ENCODE measurements at regions not wholly inside any gene's neighbourhood (a gene's known extent, or its start where the extent isn't known, plus 50 kb on each side); places are given as distances from the start of the nearest gene placed in this dataset.
"Not testable (repeated sequence)": the region's sequence is repeated elsewhere in the genome, so short reads cannot be mapped to it uniquely, and the experiment has no call there.

DNA sequence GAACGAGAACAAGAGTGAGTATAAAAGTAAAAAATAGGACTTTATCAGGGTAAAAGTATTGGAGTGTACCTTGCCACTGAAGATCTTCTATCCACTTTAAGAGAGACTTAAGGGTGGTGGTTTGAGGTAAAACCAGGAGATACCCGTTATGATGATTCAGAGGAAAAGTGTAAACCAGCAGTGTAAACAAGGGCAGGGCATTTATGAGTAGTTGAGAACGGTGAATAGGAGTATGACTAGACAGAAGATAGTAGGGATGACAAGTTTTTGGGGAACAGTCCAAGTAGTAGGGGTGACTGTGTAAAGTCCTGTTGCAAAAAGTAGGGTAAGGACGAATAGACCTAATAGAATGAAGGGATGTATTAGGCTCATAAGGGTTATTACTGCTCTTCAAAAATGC, 131.5 kb upstream of the VANGL1 start:
- H3K4me1 ChIP-seq (ENCODE audit: control insufficient read depth in 1 of 2, extremely low read depth in 1 of 2, insufficient read depth in 2 of 2, low read length in 2 of 2); DNase-seq; H3K4me1 Mint-ChIP-seq; H3K9me3 Mint-ChIP-seq; CTCF ChIA-PET; H3K36me3 Mint-ChIP-seq; H3K36me3 ChIP-seq (ENCODE audit: control insufficient read depth in 2 of 2, extremely low read depth in 1 of 2, insufficient read depth in 1 of 2, low read length in 1 of 2); H3K27ac ChIP-seq (ENCODE audit: low read length); H3K9me3 ChIP-seq; ATAC-seq (replicated peaks in 1 of 4); H3K4me3 Mint-ChIP-seq; POLR2A ChIA-PET; H3K27me3 ChIP-seq (replicated peaks in 1 of 2; ENCODE audit: control insufficient read depth in 2 of 2, extremely low read depth in 1 of 2, insufficient read depth in 2 of 2, low read length in 1 of 2); H3K27ac Mint-ChIP-seq; H3K4me3 ChIP-seq (ENCODE audit: control insufficient read depth in 1 of 2, extremely low read depth in 1 of 2, low read length in 1 of 2): not testable (repeated sequence)
- H3K27me3 Mint-ChIP-seq = peaks cover 10% of the 10 kb centered on the region in 2 donors
- 59% methylated on average over 4 of the region's 4 CpGs for WGBS (ENCODE audit: insufficient coverage)

GRCh38 chr1:115507901-115508300, 133.9 kb upstream of the VANGL1 start:
- Mint-ChIP-seq H3K9me3 (no peaks in the 10 kb centered on the region), H3K36me3 (no peaks in the 10 kb centered on the region), H3K27me3 (peaks cover 10% of the 10 kb centered on the region in 2 donors), H3K4me3 (no peak overlapping the region), H3K4me1 (no peaks in the 10 kb centered on the region), H3K27ac (no peak overlapping the region)
- WGBS (ENCODE audit: insufficient coverage) = 87% methylated on average over 3 of the region's 6 CpGs
- Histone ChIP-seq H3K4me1 (ENCODE audit: control insufficient read depth in 1 of 2, extremely low read depth in 1 of 2, insufficient read depth in 2 of 2, low read length in 2 of 2) (no peaks in the 10 kb centered on the region), H3K36me3 (ENCODE audit: control insufficient read depth in 2 of 2, extremely low read depth in 1 of 2, insufficient read depth in 1 of 2, low read length in 1 of 2) (no peaks in the 10 kb centered on the region), H3K9me3 (no peaks in the 10 kb centered on the region), H3K4me3 (ENCODE audit: control insufficient read depth in 1 of 2, extremely low read depth in 1 of 2, low read length in 1 of 2) (no peak overlapping the region), H3K27ac (ENCODE audit: low read length) (no peak overlapping the region), H3K27me3 (replicated peaks in 1 of 2; ENCODE audit: control insufficient read depth in 2 of 2, extremely low read depth in 1 of 2, insufficient read depth in 2 of 2, low read length in 1 of 2) (peaks cover 0 to 13% of the 10 kb centered on the region in 2 experiments)
- ChIA-PET CTCF (no interaction called here), POLR2A (no interaction called here)
- no peak for ATAC-seq (replicated peaks in 1 of 4)
- no peak for DNase-seq

GRCh38 chr1:115506924-115507589, 134.7 kb upstream of the VANGL1 start:
- no peaks in the 10 kb centered on the region for H3K36me3 Mint-ChIP-seq
- CTCF ChIA-PET = no interaction called here
- no peak overlapping the region for H3K27ac Mint-ChIP-seq
- no peaks in the 10 kb centered on the region for H3K36me3 ChIP-seq (ENCODE audit: control insufficient read depth in 2 of 2, extremely low read depth in 1 of 2, insufficient read depth in 1 of 2, low read length in 1 of 2)
- ATAC-seq (replicated peaks in 1 of 4) (no peak), DNase-seq (no peak)
- no peaks in the 10 kb centered on the region for H3K9me3 ChIP-seq
- H3K4me1 ChIP-seq (ENCODE audit: control insufficient read depth in 1 of 2, extremely low read depth in 1 of 2, insufficient read depth in 2 of 2, low read length in 2 of 2) = no peaks in the 10 kb centered on the region
- POLR2A ChIA-PET = no interaction called here
- H3K4me3 Mint-ChIP-seq = no peak overlapping the region
- H3K27ac ChIP-seq (ENCODE audit: low read length) = no peak overlapping the region
- peaks cover 0 to 13% of the 10 kb centered on the region in 2 experiments for H3K27me3 ChIP-seq (replicated peaks in 1 of 2; ENCODE audit: control insufficient read depth in 2 of 2, extremely low read depth in 1 of 2, insufficient read depth in 2 of 2, low read length in 1 of 2)
- H3K9me3 Mint-ChIP-seq = no peaks in the 10 kb centered on the region
- peaks cover 10% of the 10 kb centered on the region in 2 donors for H3K27me3 Mint-ChIP-seq
- 54% methylated on average over 4 of the region's 10 CpGs for WGBS (ENCODE audit: insufficient coverage)
- H3K4me1 Mint-ChIP-seq = no peaks in the 10 kb centered on the region
- H3K4me3 ChIP-seq (ENCODE audit: control insufficient read depth in 1 of 2, extremely low read depth in 1 of 2, low read length in 1 of 2) = no peak overlapping the region

DNA sequence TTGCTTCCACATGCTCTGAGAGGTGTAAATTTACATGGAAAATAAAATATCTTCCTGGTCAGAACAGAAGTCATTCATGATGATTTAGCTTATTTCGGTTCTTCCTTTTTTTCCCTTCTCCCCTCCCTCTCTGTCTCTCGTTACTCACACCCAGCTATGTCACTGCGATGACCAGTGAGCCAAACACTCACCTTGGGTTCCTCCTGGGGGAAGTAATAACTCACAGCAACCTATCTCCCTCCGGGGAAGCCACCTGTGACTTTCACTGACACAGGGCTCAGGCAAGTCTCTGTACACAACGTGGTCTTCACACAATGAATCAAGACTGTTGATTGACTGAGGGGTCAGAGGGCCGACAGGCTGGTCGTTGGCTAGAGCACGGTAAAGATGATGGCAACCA, 135.3 kb upstream of the VANGL1 start:
- Histone ChIP-seq H3K9me3 (no peaks in the 10 kb centered on the region), H3K4me3 (ENCODE audit: control insufficient read depth in 1 of 2, extremely low read depth in 1 of 2, low read length in 1 of 2) (no peak overlapping the region), H3K4me1 (ENCODE audit: control insufficient read depth in 1 of 2, extremely low read depth in 1 of 2, insufficient read depth in 2 of 2, low read length in 2 of 2) (no peaks in the 10 kb centered on the region), H3K36me3 (ENCODE audit: control insufficient read depth in 2 of 2, extremely low read depth in 1 of 2, insufficient read depth in 1 of 2, low read length in 1 of 2) (no peaks in the 10 kb centered on the region), H3K27ac (ENCODE audit: low read length) (no peak overlapping the region), H3K27me3 (replicated peaks in 1 of 2; ENCODE audit: control insufficient read depth in 2 of 2, extremely low read depth in 1 of 2, insufficient read depth in 2 of 2, low read length in 1 of 2) (peaks cover 0 to 13% of the 10 kb centered on the region in 2 experiments)
- ATAC-seq (replicated peaks in 1 of 4) (no peak), DNase-seq (no peak)
- ChIA-PET POLR2A (no interaction called here), CTCF (interaction anchor here in 1 of 2 donors (0.6 kb wide), 1 partner anchor 597 kb away, joined by 3 read pairs; no protein-coding TSS in a partner anchor)
- 18% methylated on average over 3 of the region's 8 CpGs for WGBS (ENCODE audit: insufficient coverage)
- H3K27me3 Mint-ChIP-seq = peaks cover 10% of the 10 kb centered on the region in 2 donors
- H3K9me3 Mint-ChIP-seq = no peaks in the 10 kb centered on the region
- H3K36me3 Mint-ChIP-seq = no peaks in the 10 kb centered on the region
- H3K4me1 Mint-ChIP-seq = no peaks in the 10 kb centered on the region
- no peak overlapping the region for H3K27ac Mint-ChIP-seq
- H3K4me3 Mint-ChIP-seq = no peak overlapping the region

GRCh38 chr1:115505148-115505571, 136.6 kb upstream of the VANGL1 start:
- no peaks in the 10 kb centered on the region for H3K36me3 ChIP-seq (ENCODE audit: control insufficient read depth in 2 of 2, extremely low read depth in 1 of 2, insufficient read depth in 1 of 2, low read length in 1 of 2)
- no peaks in the 10 kb centered on the region for H3K4me1 Mint-ChIP-seq
- H3K27me3 Mint-ChIP-seq = peaks cover 10% of the 10 kb centered on the region in 2 donors
- H3K27me3 ChIP-seq (replicated peaks in 1 of 2; ENCODE audit: control insufficient read depth in 2 of 2, extremely low read depth in 1 of 2, insufficient read depth in 2 of 2, low read length in 1 of 2) = peaks cover 0 to 14% of the 10 kb centered on the region in 2 experiments
- H3K9me3 ChIP-seq = no peaks in the 10 kb centered on the region
- ATAC-seq (replicated peaks in 1 of 4) (no peak), DNase-seq (no peak)
- H3K4me1 ChIP-seq (ENCODE audit: control insufficient read depth in 1 of 2, extremely low read depth in 1 of 2, insufficient read depth in 2 of 2, low read length in 2 of 2) = no peaks in the 10 kb centered on the region
- no peak overlapping the region for H3K27ac ChIP-seq (ENCODE audit: low read length)
- H3K9me3 Mint-ChIP-seq = no peaks in the 10 kb centered on the region
- POLR2A ChIA-PET = no interaction called here
- H3K4me3 Mint-ChIP-seq = no peak overlapping the region
- CTCF ChIA-PET = interaction anchor here in 1 of 2 donors (0.5 kb wide), 1 partner anchor 28 kb away, joined by 3 read pairs; no protein-coding TSS in a partner anchor
- no peak overlapping the region for H3K4me3 ChIP-seq (ENCODE audit: control insufficient read depth in 1 of 2, extremely low read depth in 1 of 2, low read length in 1 of 2)
- no peaks in the 10 kb centered on the region for H3K36me3 Mint-ChIP-seq
- H3K27ac Mint-ChIP-seq = no peak overlapping the region

- H3K4me3 Mint-ChIP-seq, POLR2A ChIA-PET: not testable (repeated sequence)
Observed at GRCh38 chr1:115502183-115502582, 139.6 kb upstream of the VANGL1 start.

GRCh38 chr1:115501476-115501875, 140.3 kb upstream of the VANGL1 start:
- H3K9me3 Mint-ChIP-seq = no peaks in the 10 kb centered on the region
- H3K27ac Mint-ChIP-seq = no peak overlapping the region
- no peaks in the 10 kb centered on the region for H3K36me3 Mint-ChIP-seq
- H3K4me1 Mint-ChIP-seq = no peaks in the 10 kb centered on the region
- WGBS (ENCODE audit: insufficient coverage) = 10% methylated on average over 1 of the region's 1 CpG
- Histone ChIP-seq H3K9me3 (no peaks in the 10 kb centered on the region), H3K27me3 (replicated peaks in 1 of 2; ENCODE audit: control insufficient read depth in 2 of 2, extremely low read depth in 1 of 2, insufficient read depth in 2 of 2, low read length in 1 of 2) (peaks cover 0 to 6% of the 10 kb centered on the region in 2 experiments), H3K27ac (ENCODE audit: low read length) (no peak overlapping the region), H3K36me3 (ENCODE audit: control insufficient read depth in 2 of 2, extremely low read depth in 1 of 2, insufficient read depth in 1 of 2, low read length in 1 of 2) (no peaks in the 10 kb centered on the region), H3K4me1 (ENCODE audit: control insufficient read depth in 1 of 2, extremely low read depth in 1 of 2, insufficient read depth in 2 of 2, low read length in 2 of 2) (no peaks in the 10 kb centered on the region), H3K4me3 (ENCODE audit: control insufficient read depth in 1 of 2, extremely low read depth in 1 of 2, low read length in 1 of 2) (no peak overlapping the region)
- H3K4me3 Mint-ChIP-seq = no peak overlapping the region
- ChIA-PET CTCF (no interaction called here), POLR2A (no interaction called here)
- peaks cover under 1% of the 10 kb centered on the region in 2 donors for H3K27me3 Mint-ChIP-seq
- ATAC-seq (replicated peaks in 1 of 4) (no peak), DNase-seq (no peak)

More at GRCh38 chr1:115502183-115502582, 139.6 kb upstream of the VANGL1 start:
- peaks cover 0 to 13% of the 10 kb centered on the region in 2 experiments for H3K27me3 ChIP-seq (replicated peaks in 1 of 2; ENCODE audit: control insufficient read depth in 2 of 2, extremely low read depth in 1 of 2, insufficient read depth in 2 of 2, low read length in 1 of 2)
- H3K9me3 Mint-ChIP-seq; H3K4me3 ChIP-seq (ENCODE audit: control insufficient read depth in 1 of 2, extremely low read depth in 1 of 2, low read length in 1 of 2); H3K27ac Mint-ChIP-seq; H3K4me1 Mint-ChIP-seq; DNase-seq; H3K36me3 Mint-ChIP-seq; ATAC-seq (replicated peaks in 1 of 4); H3K27ac ChIP-seq (ENCODE audit: low read length); H3K4me1 ChIP-seq (ENCODE audit: control insufficient read depth in 1 of 2, extremely low read depth in 1 of 2, insufficient read depth in 2 of 2, low read length in 2 of 2); CTCF ChIA-PET; H3K9me3 ChIP-seq; H3K36me3 ChIP-seq (ENCODE audit: control insufficient read depth in 2 of 2, extremely low read depth in 1 of 2, insufficient read depth in 1 of 2, low read length in 1 of 2); H3K27me3 Mint-ChIP-seq: not testable (repeated sequence)
- no CpG with 5 or more reads among the region's 4 CpGs for WGBS (ENCODE audit: insufficient coverage)
